ENCODE measurements at regions not wholly inside any gene's neighbourhood (a gene's known extent, or its start where the extent isn't known, plus 50 kb on each side); places are given as distances from the start of the nearest gene placed in this dataset.
A peak's percentile ranks its signal among the peaks of the same experiment; 100 is the strongest.

- no peaks in the 10 kb centered on the region for H3K27me3 ChIP-seq
- no peaks in the 10 kb centered on the region for H3K36me3 ChIP-seq
- peaks cover 0 to 11% (median 5%) of the 10 kb centered on the region in 10 experiments; a peak in 7 of 20 replicates for H3K4me1 ChIP-seq
- no peaks in the 10 kb centered on the region for H3K9me3 ChIP-seq (replicated peaks in 1 of 11)
- TF ChIP-seq Cebpa-rat (IDR thresholded peaks at IDR 0.05) = no peak
- no peak overlapping the region for H3K4me2 ChIP-seq
- no peak overlapping the region for H3K9ac ChIP-seq
- no peak overlapping the region for H3K4me3 ChIP-seq
- no peaks in the 10 kb centered on the region for H4K20me1 ChIP-seq
- H3K27ac ChIP-seq = no peak overlapping the region
Observed at GRCh38 chr2:136408795-136409194, 290.8 kb upstream of the CXCR4 start.

GRCh38 chr2:136407952-136408318 lies 290.0 kb upstream of the CXCR4 start:
- no peaks in the 10 kb centered on the region for H3K36me3 ChIP-seq
- H4K20me1 ChIP-seq = no peaks in the 10 kb centered on the region
- no peaks in the 10 kb centered on the region for H3K27me3 ChIP-seq
- no peak for TF ChIP-seq Cebpa-rat (IDR thresholded peaks at IDR 0.05)
- H3K4me2 ChIP-seq = peak overlapping the region in 5 of 11 experiments; percentile 1 to 48 (median 37); a peak in 7 of 22 replicates
- H3K9me3 ChIP-seq (replicated peaks in 1 of 11) = no peaks in the 10 kb centered on the region
- no peak overlapping the region for H3K9ac ChIP-seq
- no peak overlapping the region for H3K4me3 ChIP-seq
- H3K27ac ChIP-seq = no peak overlapping the region
- H3K4me1 ChIP-seq = peaks cover 0 to 11% (median 5%) of the 10 kb centered on the region in 10 experiments; a peak in 7 of 20 replicates

- no peaks in the 10 kb centered on the region for H3K36me3 ChIP-seq
- no peaks in the 10 kb centered on the region for H3K9me3 ChIP-seq (replicated peaks in 1 of 11)
- H3K4me1 ChIP-seq = peaks cover 0 to 11% (median 5%) of the 10 kb centered on the region in 10 experiments; a peak in 7 of 20 replicates
- no peak overlapping the region for H3K4me3 ChIP-seq
- no peaks in the 10 kb centered on the region for H3K27me3 ChIP-seq
- peak overlapping the region in 6 of 11 experiments; percentile 1 to 48 (median 38); a peak in 8 of 22 replicates for H3K4me2 ChIP-seq
- H4K20me1 ChIP-seq = no peaks in the 10 kb centered on the region
- no peak overlapping the region for H3K9ac ChIP-seq
- no peak overlapping the region for H3K27ac ChIP-seq
- no peak for TF ChIP-seq Cebpa-rat (IDR thresholded peaks at IDR 0.05)
Observed at GRCh38 chr2:136407117-136407951, 289.4 kb upstream of the CXCR4 start.

- Histone ChIP-seq H3K36me3 (no peaks in the 10 kb centered on the region), H3K27ac (no peak overlapping the region), H3K27me3 (no peaks in the 10 kb centered on the region), H4K20me1 (no peaks in the 10 kb centered on the region), H3K9ac (no peak overlapping the region), H3K9me3 (replicated peaks in 1 of 11) (no peaks in the 10 kb centered on the region), H3K4me2 (0 out of 22 replicates have a peak overlapping the region, but pooled peaks of 1 of the 11 experiments have one; percentile 21), H3K4me3 (no peak overlapping the region), H3K4me1 (peaks cover 0 to 11% (median 5%) of the 10 kb centered on the region in 10 experiments; a peak in 7 of 20 replicates)
- no peak for TF ChIP-seq Cebpa-rat (IDR thresholded peaks at IDR 0.05)
Observed at GRCh38 chr2:136404925-136405324, 287.0 kb upstream of the CXCR4 start.

- TF ChIP-seq Cebpa-rat (IDR thresholded peaks at IDR 0.05) = no peak
- Histone ChIP-seq H3K9ac (no peak overlapping the region), H3K4me1 (peaks cover 0 to 11% (median 5%) of the 10 kb centered on the region in 10 experiments; a peak in 7 of 20 replicates), H3K27ac (no peak overlapping the region), H3K27me3 (no peaks in the 10 kb centered on the region), H4K20me1 (no peaks in the 10 kb centered on the region), H3K36me3 (no peaks in the 10 kb centered on the region), H3K9me3 (replicated peaks in 1 of 11) (no peaks in the 10 kb centered on the region), H3K4me2 (0 out of 22 replicates have a peak overlapping the region, but pooled peaks of 1 of the 11 experiments have one; percentile 21), H3K4me3 (no peak overlapping the region)
Observed at GRCh38 chr2:136404176-136404575, 286.2 kb upstream of the CXCR4 start.

- no peak overlapping the region for H3K4me2 ChIP-seq
- H4K20me1 ChIP-seq = no peaks in the 10 kb centered on the region
- H3K36me3 ChIP-seq = no peaks in the 10 kb centered on the region
- H3K4me3 ChIP-seq = no peak overlapping the region
- no peak overlapping the region for H3K9ac ChIP-seq
- no peaks in the 10 kb centered on the region for H3K9me3 ChIP-seq (replicated peaks in 1 of 11)
- no peaks in the 10 kb centered on the region for H3K27me3 ChIP-seq
- no peak for TF ChIP-seq Cebpa-rat (IDR thresholded peaks at IDR 0.05)
- H3K27ac ChIP-seq = no peak overlapping the region
- H3K4me1 ChIP-seq = peaks cover 0 to 4% (median under 1%) of the 10 kb centered on the region in 10 experiments; a peak in 7 of 20 replicates
Observed at GRCh38 chr2:136402281-136402680, 284.3 kb upstream of the CXCR4 start.

- Histone ChIP-seq H3K4me1 (peaks cover under 1 to 9% (median 1%) of the 10 kb centered on the region in 10 experiments; a peak in 11 of 20 replicates), H3K36me3 (no peaks in the 10 kb centered on the region), H3K27ac (no peak overlapping the region), H3K27me3 (no peaks in the 10 kb centered on the region), H3K9me3 (replicated peaks in 1 of 11) (no peaks in the 10 kb centered on the region; a peak in 1 of 22 replicates), H3K9ac (no peak overlapping the region), H3K4me2 (no peak overlapping the region), H4K20me1 (no peaks in the 10 kb centered on the region), H3K4me3 (no peak overlapping the region)
- TF ChIP-seq Cebpa-rat (IDR thresholded peaks at IDR 0.05) = no peak
Observed at GRCh38 chr2:136399667-136400289, 281.8 kb upstream of the CXCR4 start.

GRCh38 chr2:136395582-136395981 lies 277.6 kb upstream of the CXCR4 start:
- no peak overlapping the region for H3K4me3 ChIP-seq
- TF ChIP-seq Cebpa-rat (IDR thresholded peaks at IDR 0.05) = no peak
- H3K9ac ChIP-seq = no peak overlapping the region
- peaks cover 7 to 29% (median 12%) of the 10 kb centered on the region in 10 experiments; a peak in 15 of 20 replicates for H3K4me1 ChIP-seq
- no peaks in the 10 kb centered on the region; a peak in 1 of 22 replicates for H3K9me3 ChIP-seq (replicated peaks in 1 of 11)
- no peaks in the 10 kb centered on the region for H3K27me3 ChIP-seq
- peak overlapping the region in 2 of 11 experiments; percentile 1 to 28; a peak in 3 of 22 replicates for H3K4me2 ChIP-seq
- no peaks in the 10 kb centered on the region for H3K36me3 ChIP-seq
- no peaks in the 10 kb centered on the region for H4K20me1 ChIP-seq
- no peak overlapping the region for H3K27ac ChIP-seq

All from BLaER1 treated with 17β-estradiol and CSF1 and Interleukin-3, amounts not matched to agents 10 nM and 100 nM (cell line).